MM.1S (cell line): ENCODE measurements at regions not wholly inside any gene's neighbourhood (a gene's known extent, or its start where the extent isn't known, plus 50 kb on each side); places are given as distances from the start of the nearest gene placed in this dataset.
"Not testable (repeated sequence)": the region's sequence is repeated elsewhere in the genome, so short reads cannot be mapped to it uniquely, and the experiment has no call there.

Experiments used
- EZH2phosphoT487 ChIP-seq: fragments of 300-600 bp; sonication (generic); IDR thresholded peaks from 2 replicates; pipeline ENCODE4 v1.6.1; 2018; ENCODE audit warnings: antibody characterized with exemption, low read length
- TF ChIP-seq, protein P1 (sequence below): fragments of 300-600 bp; sonication (generic); IDR thresholded peaks from 2 replicates; pipeline ENCODE4 v1.5.1; 2016; ENCODE audit warnings: antibody characterized with exemption, low read length, mixed read lengths

GRCh38 chr16:29286161-29286560 lies 120.3 kb downstream of the NPIPB11 start:
- TF ChIP-seq, protein P1, sequence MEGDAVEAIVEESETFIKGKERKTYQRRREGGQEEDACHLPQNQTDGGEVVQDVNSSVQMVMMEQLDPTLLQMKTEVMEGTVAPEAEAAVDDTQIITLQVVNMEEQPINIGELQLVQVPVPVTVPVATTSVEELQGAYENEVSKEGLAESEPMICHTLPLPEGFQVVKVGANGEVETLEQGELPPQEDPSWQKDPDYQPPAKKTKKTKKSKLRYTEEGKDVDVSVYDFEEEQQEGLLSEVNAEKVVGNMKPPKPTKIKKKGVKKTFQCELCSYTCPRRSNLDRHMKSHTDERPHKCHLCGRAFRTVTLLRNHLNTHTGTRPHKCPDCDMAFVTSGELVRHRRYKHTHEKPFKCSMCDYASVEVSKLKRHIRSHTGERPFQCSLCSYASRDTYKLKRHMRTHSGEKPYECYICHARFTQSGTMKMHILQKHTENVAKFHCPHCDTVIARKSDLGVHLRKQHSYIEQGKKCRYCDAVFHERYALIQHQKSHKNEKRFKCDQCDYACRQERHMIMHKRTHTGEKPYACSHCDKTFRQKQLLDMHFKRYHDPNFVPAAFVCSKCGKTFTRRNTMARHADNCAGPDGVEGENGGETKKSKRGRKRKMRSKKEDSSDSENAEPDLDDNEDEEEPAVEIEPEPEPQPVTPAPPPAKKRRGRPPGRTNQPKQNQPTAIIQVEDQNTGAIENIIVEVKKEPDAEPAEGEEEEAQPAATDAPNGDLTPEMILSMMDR: not testable (repeated sequence)
- not testable (repeated sequence) for TF ChIP-seq EZH2phosphoT487
